Fibroblast of skin of right quadriceps (primary cell): ENCODE measurements at regions not wholly inside any gene's neighbourhood (a gene's known extent, or its start where the extent isn't known, plus 50 kb on each side); places are given as distances from the start of the nearest gene placed in this dataset.

Source experiments
- DNase-seq: peaks from one replicate; pipeline ENCODE4 v3.0.0-alpha.2; 2013

- DNase-seq = no peak
Observed at GRCh38 chr18:61948846-61949438, 56.1 kb upstream of the RNF152 start.

- peak; percentile 45 for DNase-seq
Observed at GRCh38 chr18:61948281-61948741, 55.5 kb upstream of the RNF152 start.

- no peak for DNase-seq
Observed at GRCh38 chr18:61946449-61946848, 53.6 kb upstream of the RNF152 start.

GRCh38 chr18:61943175-61943964, 50.6 kb upstream of the RNF152 start:
- DNase-seq = no peak
